H1 (cell line): ENCODE measurements at regions not wholly inside any gene's neighbourhood (a gene's known extent, or its start where the extent isn't known, plus 50 kb on each side); places are given as distances from the start of the nearest gene placed in this dataset.

Experiments used
- CTCF ChIA-PET: fragments of 300-600 bp; sonication (Branson Sonifier 250); formaldehyde crosslinking; loops from one replicate; lab custom pipeline; 2021; ENCODE audit not compliant: partially characterized antibody; lab: Charles Lee
- POLR2A ChIA-PET: fragments of 300-600 bp; sonication (Branson Sonifier 250); formaldehyde crosslinking; loops from one replicate; lab custom pipeline; 2021; ENCODE audit warnings: inconsistent platforms; ENCODE audit not compliant: partially characterized antibody; lab: Charles Lee
- DNase-seq, 2 experiments: peaks; one replicate each; pipeline versions ENCODE4 v3.0.0 to v3.0.0-alpha.2; 2010 to 2022; ENCODE audit warnings: low spot score in 2 of 2, low read depth in 1 of 2, mixed read lengths in 1 of 2
- FAIRE-seq: peaks from 2 replicates; lab custom pipeline; 2011; peaks lifted over from hg19 to GRCh38; lab: Jason Lieb, UNC
- H2AFZ ChIP-seq: 2 replicates; pipeline ENCODE4 v1.8.1; 2012; ENCODE audit warnings: low read length, inconsistent platforms
- H2AK5ac ChIP-seq: 2 replicates; pipeline ENCODE4 v1.6.1; 2013; ENCODE audit warnings: low read depth, low read length
- H2BK120ac ChIP-seq: replicated peaks from 2 replicates; pipeline ENCODE3; 2013; ENCODE audit warnings: low read depth, low read length, inconsistent platforms
- H2BK12ac ChIP-seq: 2 replicates; pipeline ENCODE4 v1.6.1; 2013; ENCODE audit warnings: low read depth, low read length
- H2BK15ac ChIP-seq: 2 replicates; pipeline ENCODE4 v1.6.1; 2013; ENCODE audit warnings: low read length
- H2BK20ac ChIP-seq: 2 replicates; pipeline ENCODE4 v1.6.1; 2013; ENCODE audit warnings: low read length
- H2BK5ac ChIP-seq: 2 replicates; pipeline ENCODE4 v1.6.1; 2013; ENCODE audit warnings: low read depth, low read length
- H3K14ac ChIP-seq: 2 replicates; pipeline ENCODE4 v1.6.1; 2013; ENCODE audit warnings: inconsistent platforms; ENCODE audit not compliant: insufficient read length
- H3K18ac ChIP-seq: 2 replicates; pipeline ENCODE4 v1.6.1; 2013; ENCODE audit warnings: low read length; ENCODE audit errors: extremely low read depth
- H3K23ac ChIP-seq: 2 replicates; pipeline ENCODE4 v1.6.1; 2013; ENCODE audit warnings: inconsistent platforms; ENCODE audit not compliant: insufficient read length
- H3K23me2 ChIP-seq: 2 replicates; pipeline ENCODE4 v1.6.1; 2013; ENCODE audit warnings: low read depth, low read length
- H3K27ac ChIP-seq: 2 replicates; pipeline ENCODE4 v1.6.1; 2011; ENCODE audit warnings: low read depth, low read length, inconsistent platforms
- H3K27me3 ChIP-seq, 4 experiments: replicated peaks in 1 of 4; 1 replicate in 1 of 4; 2 replicates in 3 of 4; pipeline versions ENCODE4 v1.6.1 to v1.8.1; 2011 to 2013; ENCODE audit warnings: low read length in 3 of 4, mild to moderate bottlenecking in 3 of 4, inconsistent platforms in 2 of 4, mixed read lengths in 2 of 4, moderate library complexity in 1 of 4; ENCODE audit not compliant: control insufficient read depth in 3 of 4, insufficient read depth in 3 of 4; ENCODE audit errors: extremely low read depth in 1 of 4
- H3K36me3 ChIP-seq, 4 experiments: 2 replicates each; pipeline versions ENCODE4 v1.6.1 to v1.8.1; 2011 to 2013; ENCODE audit warnings: mild to moderate bottlenecking in 4 of 4, low read length in 3 of 4, moderate library complexity in 2 of 4, control low read depth in 1 of 4, inconsistent platforms in 1 of 4; ENCODE audit not compliant: insufficient read depth in 4 of 4, control insufficient read depth in 2 of 4
- H3K4ac ChIP-seq: replicated peaks from 2 replicates; pipeline ENCODE3; 2013; ENCODE audit warnings: low read length, low read depth, mixed read lengths, inconsistent platforms; ENCODE audit not compliant: insufficient read length
- H3K4me1 ChIP-seq, 4 experiments: replicated peaks in 1 of 4; 1 replicate in 1 of 4; 2 replicates in 3 of 4; pipeline versions ENCODE4 v1.6.1 to v1.8.1; 2011 to 2013; ENCODE audit warnings: low read length in 3 of 4, inconsistent platforms in 2 of 4, mixed read lengths in 1 of 4; ENCODE audit not compliant: insufficient read depth in 4 of 4, control insufficient read depth in 3 of 4
- H3K4me2 ChIP-seq, 2 experiments: 2 replicates each; pipeline versions ENCODE4 v1.6.1 to v1.8.1; 2011 to 2013; ENCODE audit warnings: low read depth in 2 of 2, low read length in 2 of 2, control low read depth in 1 of 2, inconsistent platforms in 1 of 2, mild to moderate bottlenecking in 1 of 2; ENCODE audit not compliant: insufficient read depth in 1 of 2
- H3K4me3 ChIP-seq, 4 experiments: fragments of 200-600, 300-600 bp in 1 of 4; sonication (generic), shearing (Covaris generic), sonication (Bioruptor Twin) in 1 of 4; 2 replicates each; pipeline versions ENCODE4 v1.5.1 to v1.8.1; 2011 to 2016; ENCODE audit warnings: low read length in 4 of 4, low read depth in 3 of 4, control low read depth in 2 of 4, inconsistent platforms in 2 of 4, mild to moderate bottlenecking in 2 of 4, mixed read lengths in 1 of 4, moderate library complexity in 1 of 4; ENCODE audit not compliant: insufficient read depth in 2 of 4; ENCODE audit errors: extremely low read depth in 1 of 4
- H3K56ac ChIP-seq: replicated peaks from 2 replicates; pipeline ENCODE3; 2013; ENCODE audit warnings: low read depth, mild to moderate bottlenecking, mixed read lengths, low read length, inconsistent platforms; ENCODE audit not compliant: insufficient read length
- H3K79me1 ChIP-seq: 2 replicates; pipeline ENCODE4 v1.6.1; 2013; ENCODE audit warnings: low read depth, low read length, control low read depth
- H3K79me2 ChIP-seq, 2 experiments: 2 replicates each; pipeline versions ENCODE4 v1.6.1 to v1.8.1; 2012 to 2013; ENCODE audit warnings: low read length in 2 of 2, mild to moderate bottlenecking in 2 of 2, inconsistent platforms in 1 of 2; ENCODE audit not compliant: insufficient read depth in 2 of 2, control insufficient read depth in 1 of 2
- H3K9ac ChIP-seq, 4 experiments: replicated peaks in 1 of 4; 1 replicate in 1 of 4; 2 replicates in 3 of 4; pipeline versions ENCODE4 v1.6.1 to v1.8.1; 2011 to 2013; ENCODE audit warnings: low read depth in 3 of 4, low read length in 3 of 4, control low read depth in 2 of 4, mild to moderate bottlenecking in 2 of 4, moderate library complexity in 2 of 4, inconsistent platforms in 1 of 4; ENCODE audit errors: extremely low read depth in 1 of 4
- H3K9me3 ChIP-seq, 2 experiments: 2 replicates each; pipeline versions ENCODE4 v1.6.1 to v1.8.1; 2012 to 2013; ENCODE audit warnings: mild to moderate bottlenecking in 2 of 2, moderate library complexity in 2 of 2, control low read depth in 1 of 2, inconsistent platforms in 1 of 2, low read depth in 1 of 2, low read length in 1 of 2, mixed read lengths in 1 of 2; ENCODE audit not compliant: insufficient read depth in 2 of 2
- H4K20me1 ChIP-seq, 2 experiments: replicated peaks in 1 of 2; 2 replicates each; pipeline versions ENCODE3 to v1.8.1; 2011 to 2013; ENCODE audit warnings: inconsistent platforms in 2 of 2, low read length in 2 of 2, mild to moderate bottlenecking in 1 of 2; ENCODE audit not compliant: insufficient read depth in 2 of 2, control insufficient read depth in 1 of 2
- H4K5ac ChIP-seq: 2 replicates; pipeline ENCODE4 v1.6.1; 2013; ENCODE audit warnings: low read length, low read depth, mixed read lengths, inconsistent platforms; ENCODE audit not compliant: insufficient read length
- H4K8ac ChIP-seq: 2 replicates; pipeline ENCODE4 v1.8.0; 2013; ENCODE audit warnings: mild to moderate bottlenecking, moderate library complexity, low read length, inconsistent platforms; ENCODE audit not compliant: insufficient read depth; ENCODE audit errors: extremely low read depth
- H4K91ac ChIP-seq: replicated peaks from 2 replicates; pipeline ENCODE3; 2013; ENCODE audit warnings: low read length, mixed read lengths, inconsistent platforms; ENCODE audit not compliant: insufficient read length
- SUZ12 ChIP-seq: fragments of 200-600 bp; sonication (generic); IDR thresholded peaks from 2 replicates; pipeline ENCODE4 v1.6.1; 2012; ENCODE audit warnings: mild to moderate bottlenecking, inconsistent platforms, low read length, moderate library complexity, mixed read lengths
- WGBS, 2 experiments: shearing (Covaris generic) in 1 of 2; methylation state at CpG; one replicate each; pipeline versions ENCODE4 v1.1.6 to v1.1.7; 2013 to 2015; ENCODE audit warnings: low lambda C conversion rate in 2 of 2, mixed read lengths in 2 of 2, inconsistent platforms in 1 of 2, low coverage in 1 of 2, missing lambda C conversion rate in 1 of 2; ENCODE audit not compliant: insufficient replicate concordance in 2 of 2, insufficient coverage in 1 of 2, insufficient read length in 1 of 2; ENCODE audit errors: extremely low coverage in 1 of 2, missing lambda C conversion rate in 1 of 2; 5-methylcytosine and 5-hydroxymethylcytosine counted together
- TF ChIP-seq, protein P1 (sequence below): IDR thresholded peaks from 2 replicates; pipeline ENCODE4 v1.6.1; 2012; ENCODE audit warnings: inconsistent platforms

DNA sequence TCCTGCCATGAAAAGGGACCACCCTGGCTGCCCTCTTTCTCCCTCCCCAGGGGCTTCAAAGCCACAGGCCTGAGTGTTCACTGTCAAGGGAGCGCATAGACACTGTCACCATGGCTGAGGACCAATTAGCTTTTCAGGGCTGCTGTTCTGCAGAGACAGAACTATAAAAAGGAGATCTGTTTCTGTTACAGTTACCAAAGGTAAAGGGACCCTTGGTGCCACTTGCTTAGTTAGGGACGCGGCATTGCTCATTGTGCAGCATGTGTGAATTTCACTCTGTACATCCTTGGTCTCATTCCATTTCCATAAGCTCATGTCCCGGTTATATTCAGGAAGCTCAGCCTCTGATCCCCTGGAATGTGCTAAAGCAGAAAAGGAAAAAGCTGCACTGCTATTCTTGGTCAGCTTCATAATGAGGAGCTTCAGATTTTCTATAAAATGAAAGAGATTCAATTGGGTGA is 55.5 kb upstream of the RNF152 start:
- no peak overlapping the region for H2BK15ac ChIP-seq
- CTCF ChIA-PET = interaction anchor here (0.6 to 2.6 kb wide), 3 partner anchors 16 to 312 kb away, joined by 3 to 6 read pairs (median 3); no protein-coding TSS in a partner anchor
- H4K5ac ChIP-seq = no peak overlapping the region
- H3K27me3 ChIP-seq = no peaks in the 10 kb centered on the region
- H2AFZ ChIP-seq = no peak overlapping the region
- no peak overlapping the region for H2BK12ac ChIP-seq
- no peak overlapping the region for H3K4me3 ChIP-seq
- no peak overlapping the region for H3K4ac ChIP-seq
- no peak overlapping the region for H3K18ac ChIP-seq
- H3K56ac ChIP-seq = no peak overlapping the region
- peaks cover 0 to 7% (median 6%) of the 10 kb centered on the region in 4 experiments; a peak in 3 of 7 replicates for H3K4me1 ChIP-seq
- DNase-seq = no peak
- no peak overlapping the region for H3K27ac ChIP-seq
- no peak overlapping the region for H2BK120ac ChIP-seq
- H3K23me2 ChIP-seq = no peaks in the 10 kb centered on the region
- H4K20me1 ChIP-seq = no peaks in the 10 kb centered on the region
- H3K36me3 ChIP-seq = no peaks in the 10 kb centered on the region
- TF ChIP-seq, protein P1, sequence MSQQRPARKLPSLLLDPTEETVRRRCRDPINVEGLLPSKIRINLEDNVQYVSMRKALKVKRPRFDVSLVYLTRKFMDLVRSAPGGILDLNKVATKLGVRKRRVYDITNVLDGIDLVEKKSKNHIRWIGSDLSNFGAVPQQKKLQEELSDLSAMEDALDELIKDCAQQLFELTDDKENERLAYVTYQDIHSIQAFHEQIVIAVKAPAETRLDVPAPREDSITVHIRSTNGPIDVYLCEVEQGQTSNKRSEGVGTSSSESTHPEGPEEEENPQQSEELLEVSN = no peak
- no peak for TF ChIP-seq SUZ12
- H2AK5ac ChIP-seq = no peak overlapping the region
- H4K8ac ChIP-seq = no peak overlapping the region
- POLR2A ChIA-PET = no interaction called here
- no peaks in the 10 kb centered on the region for H3K9me3 ChIP-seq
- H4K91ac ChIP-seq = no peak overlapping the region
- no peak overlapping the region for H2BK5ac ChIP-seq
- FAIRE-seq = no peak
- H3K79me1 ChIP-seq = no peaks in the 10 kb centered on the region
- no peak overlapping the region for H3K9ac ChIP-seq
- no peak overlapping the region for H3K4me2 ChIP-seq
- WGBS, 2 experiments = 88% methylated on average over 4 of the region's 4 CpGs; no CpG with 5 or more reads in 1 of the 2 experiments
- no peak overlapping the region for H2BK20ac ChIP-seq
- no peak overlapping the region for H3K23ac ChIP-seq
- no peak overlapping the region for H3K14ac ChIP-seq
- no peaks in the 10 kb centered on the region for H3K79me2 ChIP-seq
